Spleen (tissue), 7 donors: ENCODE measurements at regions not wholly inside any gene's neighbourhood (a gene's known extent, or its start where the extent isn't known, plus 50 kb on each side); places are given as distances from the start of the nearest gene placed in this dataset.

Source experiments
- CTCF ChIP-seq, 11 experiments: fragments of 200-600 bp in 7 of 11; fragments of 450-650 bp in 4 of 11; sonication (generic) in 4 of 11; IDR thresholded peaks in 8 of 11; conservative IDR thresholded peaks in 3 of 11; 1 replicate in 7 of 11; 2 replicates in 4 of 11; pipeline versions ENCODE4 v1.4.0 to v1.8.0; 2016 to 2021; ENCODE audit warnings: antibody characterized with exemption in 11 of 11, inconsistent platforms in 4 of 11, mild to moderate bottlenecking in 1 of 11
- POLR2A ChIP-seq, 3 donors: fragments of 450-650 bp; IDR thresholded peaks; one replicate each; pipeline ENCODE4 v1.5.1; 2017; ENCODE audit warnings: antibody characterized with exemption in 3 of 3, mild to moderate bottlenecking in 1 of 3
- POLR2AphosphoS5 ChIP-seq, 3 donors: sonication (generic); formaldehyde crosslinking; IDR thresholded peaks; one replicate each; pipeline ENCODE4 v1.5.1; 2017; ENCODE audit warnings: antibody characterized with exemption in 3 of 3
- donor health status: DM: no; HTN: no; CAD: no; lungs with moderate emphysema.
- donor health status: DM: no; HTN: no; CAD: no.
- donor health status: DM: no; HTN: no; CAD: no.

GRCh38 chr10:65787571-65787970, 1138.3 kb upstream of the LRRTM3 start:
- TF ChIP-seq CTCF (IDR thresholded peaks at IDR 0.05 in 8 of 11, conservative IDR thresholded peaks at IDR 0.05 in 3 of 11): no peak
- TF ChIP-seq POLR2AphosphoS5 (IDR thresholded peaks at IDR 0.05): no peak
- TF ChIP-seq POLR2A (IDR thresholded peaks at IDR 0.05): no peak
